Parathyroid adenoma (tissue), 2 donors: ENCODE measurements at regions not wholly inside any gene's neighbourhood (a gene's known extent, or its start where the extent isn't known, plus 50 kb on each side); places are given as distances from the start of the nearest gene placed in this dataset.

Source experiments
- H2AFZ ChIP-seq: fragments of 300-600 bp; sonication (generic); one replicate; pipeline ENCODE4 v1.7.0; 2017; ENCODE audit warnings: antibody characterized with exemption, mild to moderate bottlenecking
- H3K27ac ChIP-seq: fragments of 300-600 bp; sonication (generic); one replicate; pipeline ENCODE4 v1.7.0; 2017
- H3K27me3 ChIP-seq: fragments of 300-600 bp; sonication (generic); one replicate; pipeline ENCODE4 v1.7.0; 2017; ENCODE audit warnings: low read length; ENCODE audit not compliant: control insufficient read depth, insufficient read depth
- H3K36me3 ChIP-seq: fragments of 300-600 bp; sonication (generic); one replicate; pipeline ENCODE4 v1.7.0; 2017; ENCODE audit warnings: low read length; ENCODE audit not compliant: control insufficient read depth, insufficient read depth
- H3K4me1 ChIP-seq: fragments of 300-600 bp; sonication (generic); one replicate; pipeline ENCODE4 v1.7.0; 2017; ENCODE audit warnings: control low read depth
- H3K4me2 ChIP-seq: fragments of 300-600 bp; sonication (generic); one replicate; pipeline ENCODE4 v1.7.0; 2017; ENCODE audit warnings: low read length
- H3K4me3 ChIP-seq: fragments of 300-600 bp; sonication (generic); one replicate; pipeline ENCODE4 v1.7.0; 2017; ENCODE audit warnings: low read depth, low read length
- H3K79me2 ChIP-seq: fragments of 300-600 bp; sonication (generic); one replicate; pipeline ENCODE4 v1.7.0; 2017; ENCODE audit warnings: control low read depth
- H3K9ac ChIP-seq: fragments of 300-600 bp; sonication (generic); one replicate; pipeline ENCODE4 v1.7.0; 2017; ENCODE audit warnings: mild to moderate bottlenecking
- H3K9me3 ChIP-seq: fragments of 300-600 bp; sonication (generic); one replicate; pipeline ENCODE4 v1.7.0; 2017; ENCODE audit warnings: low read length; ENCODE audit not compliant: control insufficient read depth
- TF ChIP-seq, protein P1 (sequence below): fragments of 300-600 bp; sonication (generic); IDR thresholded peaks from one replicate; pipeline ENCODE4 v1.7.0; 2017; ENCODE audit warnings: antibody characterized with exemption, mild to moderate bottlenecking
- donor health status: primary hyperparathyroidism.

DNA sequence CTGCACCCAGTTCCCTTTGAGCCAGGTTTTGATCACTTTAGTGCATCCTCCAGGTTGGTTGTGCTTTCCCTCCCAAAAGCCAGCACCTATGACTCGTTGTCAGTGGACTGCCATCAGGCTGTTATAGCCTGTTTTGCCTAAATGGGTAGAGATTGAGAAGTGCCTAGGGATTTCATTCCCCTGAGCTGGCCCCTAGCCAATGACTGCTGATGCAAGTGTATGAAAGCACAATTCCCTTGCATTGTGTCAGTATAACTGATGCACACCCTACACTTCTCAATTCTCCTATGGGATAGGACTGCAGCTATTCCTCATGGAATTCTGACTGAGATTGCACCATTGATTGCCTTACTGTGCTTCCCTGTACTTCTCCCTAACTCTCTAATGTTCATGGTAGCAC lies 102.1 kb upstream of the ARPP21 start:
- Histone ChIP-seq H2AFZ (no peak overlapping the region), H3K36me3 (no peaks in the 10 kb centered on the region), H3K9me3 (no peaks in the 10 kb centered on the region), H3K27me3 (no peaks in the 10 kb centered on the region), H3K4me3 (no peak overlapping the region), H3K9ac (no peak overlapping the region), H3K4me1 (no peaks in the 10 kb centered on the region), H3K27ac (no peak overlapping the region), H3K4me2 (no peak overlapping the region), H3K79me2 (no peaks in the 10 kb centered on the region)
- TF ChIP-seq, protein P1, sequence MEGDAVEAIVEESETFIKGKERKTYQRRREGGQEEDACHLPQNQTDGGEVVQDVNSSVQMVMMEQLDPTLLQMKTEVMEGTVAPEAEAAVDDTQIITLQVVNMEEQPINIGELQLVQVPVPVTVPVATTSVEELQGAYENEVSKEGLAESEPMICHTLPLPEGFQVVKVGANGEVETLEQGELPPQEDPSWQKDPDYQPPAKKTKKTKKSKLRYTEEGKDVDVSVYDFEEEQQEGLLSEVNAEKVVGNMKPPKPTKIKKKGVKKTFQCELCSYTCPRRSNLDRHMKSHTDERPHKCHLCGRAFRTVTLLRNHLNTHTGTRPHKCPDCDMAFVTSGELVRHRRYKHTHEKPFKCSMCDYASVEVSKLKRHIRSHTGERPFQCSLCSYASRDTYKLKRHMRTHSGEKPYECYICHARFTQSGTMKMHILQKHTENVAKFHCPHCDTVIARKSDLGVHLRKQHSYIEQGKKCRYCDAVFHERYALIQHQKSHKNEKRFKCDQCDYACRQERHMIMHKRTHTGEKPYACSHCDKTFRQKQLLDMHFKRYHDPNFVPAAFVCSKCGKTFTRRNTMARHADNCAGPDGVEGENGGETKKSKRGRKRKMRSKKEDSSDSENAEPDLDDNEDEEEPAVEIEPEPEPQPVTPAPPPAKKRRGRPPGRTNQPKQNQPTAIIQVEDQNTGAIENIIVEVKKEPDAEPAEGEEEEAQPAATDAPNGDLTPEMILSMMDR, result no peak

GRCh38 chr3:35544976-35545375 lies 94.3 kb upstream of the ARPP21 start:
- no peak overlapping the region for H3K27ac ChIP-seq
- H2AFZ ChIP-seq, result no peak overlapping the region
- TF ChIP-seq, protein P1, result no peak
- no peaks in the 10 kb centered on the region for H3K79me2 ChIP-seq
- no peaks in the 10 kb centered on the region for H3K27me3 ChIP-seq
- no peaks in the 10 kb centered on the region for H3K9me3 ChIP-seq
- H3K4me3 ChIP-seq, result no peak overlapping the region
- H3K4me1 ChIP-seq, result no peaks in the 10 kb centered on the region
- H3K4me2 ChIP-seq, result no peak overlapping the region
- no peak overlapping the region for H3K9ac ChIP-seq
- no peaks in the 10 kb centered on the region for H3K36me3 ChIP-seq

DNA sequence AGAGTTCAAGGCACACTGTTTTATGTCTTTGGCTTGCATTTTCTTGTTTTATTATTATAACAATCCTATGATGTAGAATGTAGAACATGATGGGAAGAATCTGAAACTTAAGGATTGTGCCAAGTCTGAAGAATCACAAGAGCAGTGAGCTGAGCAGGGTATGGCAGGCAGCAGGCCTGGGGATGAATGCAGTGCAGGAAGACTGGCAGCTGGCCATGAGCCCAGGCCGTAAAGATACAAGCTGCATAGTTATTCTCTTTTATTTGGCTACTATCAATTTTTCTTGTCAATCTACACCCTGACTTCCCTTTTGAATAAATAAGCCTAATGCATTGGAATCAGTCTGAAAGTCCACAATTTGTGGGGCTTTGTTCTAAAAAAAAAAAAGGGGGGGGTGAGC lies 89.6 kb upstream of the ARPP21 start:
- TF ChIP-seq, protein P1, result no peak
- H3K79me2 ChIP-seq, result no peaks in the 10 kb centered on the region
- no peak overlapping the region for H3K9ac ChIP-seq
- no peak overlapping the region for H3K27ac ChIP-seq
- H3K9me3 ChIP-seq, result no peaks in the 10 kb centered on the region
- H3K4me3 ChIP-seq, result no peak overlapping the region
- no peak overlapping the region for H2AFZ ChIP-seq
- no peak overlapping the region for H3K4me2 ChIP-seq
- H3K4me1 ChIP-seq, result no peaks in the 10 kb centered on the region
- no peaks in the 10 kb centered on the region for H3K36me3 ChIP-seq
- H3K27me3 ChIP-seq, result no peaks in the 10 kb centered on the region

- H3K9me3 ChIP-seq, result peaks cover 3% of the 10 kb centered on the region
- H3K36me3 ChIP-seq, result no peaks in the 10 kb centered on the region
- H3K27ac ChIP-seq, result no peak overlapping the region
- no peak overlapping the region for H3K9ac ChIP-seq
- no peak overlapping the region for H3K4me2 ChIP-seq
- no peak overlapping the region for H2AFZ ChIP-seq
- TF ChIP-seq, protein P1, result no peak
- H3K79me2 ChIP-seq, result no peaks in the 10 kb centered on the region
- H3K4me1 ChIP-seq, result no peaks in the 10 kb centered on the region
- H3K27me3 ChIP-seq, result no peaks in the 10 kb centered on the region
- no peak overlapping the region for H3K4me3 ChIP-seq
These were observed 77.2 kb upstream of the ARPP21 start for GRCh38 chr3:35562141-35562540.

- no peaks in the 10 kb centered on the region for H3K4me1 ChIP-seq
- TF ChIP-seq, protein P1, result no peak
- no peak overlapping the region for H3K4me3 ChIP-seq
- no peaks in the 10 kb centered on the region for H3K27me3 ChIP-seq
- H3K79me2 ChIP-seq, result no peaks in the 10 kb centered on the region
- H3K9me3 ChIP-seq, result no peaks in the 10 kb centered on the region
- no peak overlapping the region for H2AFZ ChIP-seq
- no peaks in the 10 kb centered on the region for H3K36me3 ChIP-seq
- H3K4me2 ChIP-seq, result no peak overlapping the region
- H3K27ac ChIP-seq, result no peak overlapping the region
- H3K9ac ChIP-seq, result no peak overlapping the region
These were observed 74.3 kb upstream of the ARPP21 start for GRCh38 chr3:35565048-35565447.
